ENCODE measurements at regions not wholly inside any gene's neighbourhood (a gene's known extent, or its start where the extent isn't known, plus 50 kb on each side); places are given as distances from the start of the nearest gene placed in this dataset.
"Not testable (repeated sequence)": the region's sequence is repeated elsewhere in the genome, so short reads cannot be mapped to it uniquely, and the experiment has no call there.

GRCh38 chr21:9757118-9757517 lies 764.3 kb upstream of the TPTE start:
- H3K4me1 ChIP-seq (replicated peaks); H3K9me3 ChIP-seq (replicated peaks); DNase-seq (ENCODE audit: low read depth in 1 of 2, low spot score in 2 of 2); H3K27me3 ChIP-seq (replicated peaks); H3K27ac ChIP-seq; H3K36me3 ChIP-seq; H3K4me3 ChIP-seq: not testable (repeated sequence)

GRCh38 chr21:9757572-9757971 lies 763.8 kb upstream of the TPTE start:
- not testable (repeated sequence) for H3K4me3 ChIP-seq; DNase-seq (ENCODE audit: low read depth in 1 of 2, low spot score in 2 of 2); H3K27ac ChIP-seq; H3K9me3 ChIP-seq (replicated peaks); H3K27me3 ChIP-seq (replicated peaks); H3K36me3 ChIP-seq; H3K4me1 ChIP-seq (replicated peaks)

GRCh38 chr21:9758141-9758540 lies 763.2 kb upstream of the TPTE start:
- Histone ChIP-seq H3K4me1 (replicated peaks) (no peaks in the 10 kb centered on the region), H3K27ac (no peak overlapping the region), H3K4me3 (no peak overlapping the region), H3K27me3 (replicated peaks) (no peaks in the 10 kb centered on the region), H3K9me3 (replicated peaks) (peaks cover 12% of the 10 kb centered on the region), H3K36me3 (no peaks in the 10 kb centered on the region)
- DNase-seq (ENCODE audit: low read depth in 1 of 2, low spot score in 2 of 2), result no peak

DNA sequence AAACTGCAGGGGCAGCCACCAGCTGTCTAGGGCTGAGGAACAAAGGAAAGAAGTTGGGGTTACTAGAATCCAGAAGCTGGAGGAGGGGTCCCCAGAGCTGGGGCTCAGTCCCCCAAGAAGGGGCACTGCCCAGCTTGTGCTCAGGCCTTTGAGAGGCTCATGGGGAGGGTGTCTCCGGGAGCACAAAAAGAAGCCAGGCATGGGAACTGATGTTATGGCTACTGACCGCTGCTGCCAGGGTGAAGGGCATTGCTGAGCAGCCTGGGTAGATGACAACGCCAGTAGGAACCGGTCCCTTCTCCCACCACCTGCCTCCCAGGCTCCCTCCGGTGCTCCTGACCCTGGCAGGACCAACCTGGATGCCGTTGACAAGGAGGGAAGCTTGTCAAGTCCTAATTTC lies 762.5 kb upstream of the TPTE start:
- H3K4me3 ChIP-seq, result no peak overlapping the region
- no peaks in the 10 kb centered on the region for H3K36me3 ChIP-seq
- no peak for DNase-seq (ENCODE audit: low read depth in 1 of 2, low spot score in 2 of 2)
- H3K4me1 ChIP-seq (replicated peaks), result no peaks in the 10 kb centered on the region
- no peak overlapping the region for H3K27ac ChIP-seq
- peaks cover 20% of the 10 kb centered on the region for H3K9me3 ChIP-seq (replicated peaks)
- no peaks in the 10 kb centered on the region for H3K27me3 ChIP-seq (replicated peaks)

DNA sequence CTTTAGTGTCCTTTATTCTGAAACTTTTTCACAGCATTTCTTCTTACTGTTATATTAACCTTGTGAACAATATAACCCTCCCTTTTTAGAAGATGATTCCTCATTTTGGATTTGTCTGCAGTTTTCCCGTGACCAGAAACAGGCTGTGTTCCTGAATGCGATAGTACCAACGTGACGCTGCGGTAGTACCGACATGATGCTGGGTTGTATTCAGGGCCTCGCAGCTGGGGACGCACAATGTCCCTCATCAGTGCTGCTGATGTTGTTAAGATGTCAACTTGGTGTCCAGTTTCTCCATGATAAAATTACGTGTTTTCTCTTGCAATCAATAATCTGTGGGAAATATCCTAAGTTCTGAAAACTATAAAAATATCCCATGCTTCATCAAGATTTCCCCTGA lies 761.4 kb upstream of the TPTE start:
- H3K9me3 ChIP-seq (replicated peaks), result peaks cover 21% of the 10 kb centered on the region
- H3K27ac ChIP-seq, result no peak overlapping the region
- H3K4me1 ChIP-seq (replicated peaks), result no peaks in the 10 kb centered on the region
- H3K27me3 ChIP-seq (replicated peaks), result no peaks in the 10 kb centered on the region
- H3K4me3 ChIP-seq, result no peak overlapping the region
- no peak for DNase-seq (ENCODE audit: low read depth in 1 of 2, low spot score in 2 of 2)
- H3K36me3 ChIP-seq, result no peaks in the 10 kb centered on the region

GRCh38 chr21:9760398-9761074 lies 760.8 kb upstream of the TPTE start:
- H3K9me3 ChIP-seq (replicated peaks), result peaks cover 21% of the 10 kb centered on the region
- no peak overlapping the region for H3K4me3 ChIP-seq

DNA sequence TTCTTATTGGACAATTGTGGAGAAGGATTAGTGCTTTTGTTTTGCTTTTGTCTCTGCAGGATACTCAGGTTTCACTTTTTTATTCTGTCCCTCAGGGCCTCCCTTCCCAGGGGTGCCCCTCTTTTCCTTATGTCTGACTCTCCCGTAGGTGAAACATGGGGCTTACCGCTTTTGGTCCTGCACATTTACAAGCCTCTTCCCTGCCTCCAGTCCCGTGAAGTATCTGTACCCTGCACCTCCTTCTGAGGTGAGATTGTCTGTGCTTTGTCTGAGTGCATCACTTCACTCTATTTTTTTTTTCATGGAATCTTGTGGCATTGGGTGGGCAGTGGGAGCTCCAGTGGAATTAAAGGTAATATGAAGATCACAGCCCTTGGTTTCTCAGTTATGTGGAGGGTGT lies 758.1 kb upstream of the TPTE start:
- no peak overlapping the region for H3K27ac ChIP-seq
- no peaks in the 10 kb centered on the region for H3K36me3 ChIP-seq
- no peaks in the 10 kb centered on the region for H3K27me3 ChIP-seq (replicated peaks)
- DNase-seq (ENCODE audit: low read depth in 1 of 2, low spot score in 2 of 2), result no peak
- H3K4me3 ChIP-seq, result no peak overlapping the region
- no peaks in the 10 kb centered on the region for H3K4me1 ChIP-seq (replicated peaks)
- H3K9me3 ChIP-seq (replicated peaks), result peaks cover 18% of the 10 kb centered on the region

More at GRCh38 chr21:9760398-9761074, 760.8 kb upstream of the TPTE start:
- H3K27ac ChIP-seq, result no peak overlapping the region
- no peaks in the 10 kb centered on the region for H3K36me3 ChIP-seq
- DNase-seq (ENCODE audit: low read depth in 1 of 2, low spot score in 2 of 2), result no peak
- H3K4me1 ChIP-seq (replicated peaks), result no peaks in the 10 kb centered on the region
- no peaks in the 10 kb centered on the region for H3K27me3 ChIP-seq (replicated peaks)

DNA sequence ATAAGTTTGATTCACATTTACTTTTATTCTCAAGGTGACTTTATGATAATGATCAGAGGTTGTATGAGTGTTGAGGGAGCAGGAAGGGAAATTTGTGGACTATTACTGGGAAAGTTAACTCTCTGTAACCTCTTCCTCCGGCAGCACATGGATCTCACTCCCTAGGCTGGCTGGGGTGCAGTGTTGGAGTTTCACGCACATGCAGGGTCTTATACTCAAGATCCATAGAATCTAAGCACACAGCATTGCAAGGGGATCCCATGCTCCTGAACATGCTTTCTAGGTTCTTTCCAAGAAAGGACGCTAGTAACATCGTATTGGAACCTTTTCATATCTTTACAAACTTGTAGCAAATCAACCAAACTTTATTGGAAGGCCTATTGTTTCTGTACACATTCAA lies 757.6 kb upstream of the TPTE start:
- H3K27ac ChIP-seq, result no peak overlapping the region
- no peaks in the 10 kb centered on the region for H3K27me3 ChIP-seq (replicated peaks)
- no peak overlapping the region for H3K4me3 ChIP-seq
- no peak for DNase-seq (ENCODE audit: low read depth in 1 of 2, low spot score in 2 of 2)
- peaks cover 14% of the 10 kb centered on the region for H3K9me3 ChIP-seq (replicated peaks)
- no peaks in the 10 kb centered on the region for H3K4me1 ChIP-seq (replicated peaks)
- no peaks in the 10 kb centered on the region for H3K36me3 ChIP-seq

- H3K4me1 ChIP-seq (replicated peaks); H3K27ac ChIP-seq; H3K36me3 ChIP-seq; H3K4me3 ChIP-seq; H3K27me3 ChIP-seq (replicated peaks); DNase-seq (ENCODE audit: low read depth in 1 of 2, low spot score in 2 of 2): not testable (repeated sequence)
- peaks cover 11% of the 10 kb centered on the region for H3K9me3 ChIP-seq (replicated peaks)
Observed at GRCh38 chr21:9764294-9764693, 757.1 kb upstream of the TPTE start.

DNA sequence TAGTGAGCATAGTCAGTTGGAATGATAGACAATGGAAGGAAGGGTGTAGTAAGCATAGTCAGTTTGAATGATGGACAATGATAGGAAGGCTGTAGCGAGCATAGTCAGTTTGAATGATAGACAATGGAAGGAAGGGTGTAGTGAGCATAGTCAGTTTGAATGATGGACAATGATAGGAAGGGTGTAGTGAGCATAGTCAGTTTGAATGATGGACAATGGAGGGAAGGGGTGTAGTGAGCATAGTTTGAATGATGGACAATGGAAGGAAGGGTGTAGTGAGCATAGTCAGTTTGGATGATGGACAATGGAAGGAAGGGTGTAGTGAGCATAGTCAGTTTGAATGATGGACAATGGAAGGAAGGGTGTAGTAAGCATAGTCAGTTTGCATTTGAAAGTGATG lies 755.8 kb upstream of the TPTE start:
- not testable (repeated sequence) for H3K4me3 ChIP-seq; H3K36me3 ChIP-seq; H3K4me1 ChIP-seq (replicated peaks); DNase-seq (ENCODE audit: low read depth in 1 of 2, low spot score in 2 of 2); H3K27ac ChIP-seq; H3K27me3 ChIP-seq (replicated peaks)
- H3K9me3 ChIP-seq (replicated peaks), result peaks cover 11% of the 10 kb centered on the region

DNA sequence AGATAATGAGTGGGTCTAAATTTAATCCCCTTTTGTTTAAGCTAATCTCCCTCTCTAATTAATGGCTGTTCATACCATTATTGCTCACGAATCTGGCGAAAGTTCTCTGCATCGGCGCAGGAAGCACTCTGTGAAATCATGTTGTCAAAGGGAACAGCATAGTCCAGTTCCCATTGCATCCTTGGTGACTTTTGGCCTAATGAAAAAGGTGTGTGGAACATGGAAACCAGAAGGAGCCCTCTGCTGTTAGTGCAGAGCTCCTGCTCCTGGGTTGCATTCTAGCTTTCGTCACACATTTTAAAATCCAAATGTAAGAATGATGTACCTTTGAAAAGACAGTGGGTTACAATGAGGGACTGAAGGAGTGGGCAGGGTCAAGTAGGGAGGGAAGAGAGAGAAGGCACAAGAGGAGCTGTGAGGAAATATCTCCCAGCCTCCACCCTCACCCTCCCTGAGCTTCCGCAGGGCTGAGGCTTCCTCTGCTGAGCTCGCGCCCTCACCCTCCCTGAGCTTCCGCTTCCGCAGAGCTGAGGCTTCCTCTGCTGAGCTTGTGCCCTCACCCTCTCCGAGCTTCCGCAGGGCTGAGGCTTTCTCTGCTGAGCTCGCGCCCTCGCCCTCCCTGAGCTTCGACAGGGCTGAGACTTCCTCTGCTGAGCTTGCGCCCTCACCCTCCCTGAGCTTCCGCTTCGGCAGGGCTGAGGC lies 754.3 kb upstream of the TPTE start:
- not testable (repeated sequence) for H3K27me3 ChIP-seq (replicated peaks); DNase-seq (ENCODE audit: low read depth in 1 of 2, low spot score in 2 of 2); H3K4me1 ChIP-seq (replicated peaks); H3K36me3 ChIP-seq; H3K4me3 ChIP-seq; H3K27ac ChIP-seq
- H3K9me3 ChIP-seq (replicated peaks), result peaks cover 11% of the 10 kb centered on the region

DNA sequence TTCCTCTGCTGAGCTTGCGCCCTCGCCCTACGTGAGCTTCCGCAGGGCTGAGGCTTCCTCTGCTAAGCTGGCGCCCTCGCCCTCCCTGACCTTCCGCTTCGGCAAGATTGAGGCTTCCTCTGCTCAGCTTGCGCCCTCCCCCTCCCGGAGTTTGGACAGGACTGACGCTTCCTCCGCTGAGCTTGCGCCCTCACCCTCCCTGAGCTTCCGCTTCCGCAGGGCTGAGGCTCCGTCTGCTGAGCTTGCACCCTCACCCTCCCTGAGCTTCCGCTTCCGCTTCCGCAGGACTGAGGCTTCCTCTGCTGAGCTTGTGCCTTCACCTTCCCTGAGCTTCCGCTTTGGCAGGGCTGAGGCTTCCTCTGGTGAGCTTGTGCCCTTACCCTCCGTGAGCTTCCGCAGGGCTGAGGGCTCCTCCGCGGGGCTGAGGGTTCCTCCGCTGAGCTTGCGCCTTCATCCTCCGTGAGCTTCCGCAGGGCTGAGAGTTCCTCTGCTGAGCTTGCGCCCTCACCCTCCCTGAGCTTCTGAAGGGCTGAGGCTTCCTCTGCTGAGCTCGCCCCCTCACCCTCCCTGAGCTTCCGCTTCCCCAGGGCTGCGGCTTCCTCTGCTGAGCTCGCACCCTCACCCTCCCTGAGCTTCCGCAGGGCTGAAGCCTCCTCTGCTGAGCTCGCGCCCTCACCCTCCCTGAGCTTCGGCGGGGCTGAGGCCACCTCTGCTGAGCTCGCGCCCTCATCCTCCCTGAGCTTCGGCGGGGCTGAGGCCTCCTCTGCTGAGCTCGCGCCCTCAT lies 753.6 kb upstream of the TPTE start:
- H3K27me3 ChIP-seq (replicated peaks), result no peaks in the 10 kb centered on the region
- H3K27ac ChIP-seq, result no peak overlapping the region
- H3K4me3 ChIP-seq, result no peak overlapping the region
- H3K4me1 ChIP-seq (replicated peaks), result no peaks in the 10 kb centered on the region
- peaks cover 11% of the 10 kb centered on the region for H3K9me3 ChIP-seq (replicated peaks)
- no peak for DNase-seq (ENCODE audit: low read depth in 1 of 2, low spot score in 2 of 2)
- no peaks in the 10 kb centered on the region for H3K36me3 ChIP-seq

- not testable (repeated sequence) for DNase-seq (ENCODE audit: low read depth in 1 of 2, low spot score in 2 of 2); H3K4me1 ChIP-seq (replicated peaks); H3K36me3 ChIP-seq; H3K9me3 ChIP-seq (replicated peaks); H3K27ac ChIP-seq; H3K27me3 ChIP-seq (replicated peaks); H3K4me3 ChIP-seq
Observed at GRCh38 chr21:9768376-9769130, 752.8 kb upstream of the TPTE start.

DNA sequence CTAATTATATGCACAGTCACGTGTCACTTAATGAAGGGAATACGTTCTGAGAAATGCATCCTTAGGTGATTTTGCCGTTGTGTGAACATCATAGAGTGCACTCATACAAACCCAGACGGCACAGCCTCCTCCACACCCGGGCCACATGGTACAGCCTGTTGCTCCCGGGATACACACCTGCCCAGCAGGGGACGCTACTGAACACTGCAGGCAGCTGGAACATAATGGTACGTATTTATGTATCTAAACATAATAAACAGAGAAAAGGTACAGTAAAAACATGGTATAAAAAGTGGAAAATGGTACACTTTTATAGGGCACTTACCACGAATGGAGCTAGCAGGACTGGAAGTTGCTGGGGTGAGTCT lies 752.3 kb upstream of the TPTE start:
- not testable (repeated sequence) for H3K4me1 ChIP-seq (replicated peaks); H3K4me3 ChIP-seq; DNase-seq (ENCODE audit: low read depth in 1 of 2, low spot score in 2 of 2); H3K9me3 ChIP-seq (replicated peaks); H3K27ac ChIP-seq; H3K27me3 ChIP-seq (replicated peaks); H3K36me3 ChIP-seq

Measured in SJSA1 (cell line).